Neuronal stem cell (in vitro differentiated cells): ENCODE measurements at regions not wholly inside any gene's neighbourhood (a gene's known extent, or its start where the extent isn't known, plus 50 kb on each side); places are given as distances from the start of the nearest gene placed in this dataset.
"Not testable (repeated sequence)": the region's sequence is repeated elsewhere in the genome, so short reads cannot be mapped to it uniquely, and the experiment has no call there.

Source experiments
- DNase-seq: peaks from one replicate; pipeline ENCODE4 v3.0.0-alpha.2; 2013; ENCODE audit warnings: low spot score
- H2AFZ ChIP-seq: one replicate; pipeline ENCODE4 v1.6.1; 2013; ENCODE audit warnings: mild to moderate bottlenecking, low read length, inconsistent platforms
- H2AK5ac ChIP-seq: 2 replicates; pipeline ENCODE4 v1.6.1; 2013; ENCODE audit warnings: low read depth, mild to moderate bottlenecking, inconsistent platforms, low read length, moderate library complexity, mixed read lengths
- H2BK120ac ChIP-seq: 2 replicates; pipeline ENCODE4 v1.6.1; 2013; ENCODE audit warnings: low read depth, mild to moderate bottlenecking, inconsistent platforms, low read length, moderate library complexity, mixed read lengths
- H2BK12ac ChIP-seq: one replicate; pipeline ENCODE4 v1.6.1; 2013; ENCODE audit warnings: low read length, inconsistent platforms
- H2BK15ac ChIP-seq: 2 replicates; pipeline ENCODE4 v1.6.1; 2013; ENCODE audit warnings: mild to moderate bottlenecking, low read length, inconsistent platforms, mixed read lengths
- H2BK5ac ChIP-seq: one replicate; pipeline ENCODE4 v1.6.1; 2013; ENCODE audit warnings: inconsistent platforms, mild to moderate bottlenecking, low read length, moderate library complexity
- H3K14ac ChIP-seq: one replicate; pipeline ENCODE4 v1.6.1; 2013; ENCODE audit warnings: low read length, inconsistent platforms
- H3K18ac ChIP-seq: 2 replicates; pipeline ENCODE4 v1.6.1; 2013; ENCODE audit warnings: low read length, inconsistent platforms
- H3K23ac ChIP-seq: 2 replicates; pipeline ENCODE4 v1.6.1; 2013; ENCODE audit warnings: low read depth, mild to moderate bottlenecking, mixed read lengths, low read length, inconsistent platforms; ENCODE audit not compliant: poor library complexity
- H3K27ac ChIP-seq: replicated peaks from 3 replicates; pipeline ENCODE4 v1.5.1; 2013; ENCODE audit warnings: low read length, inconsistent platforms
- H3K27me3 ChIP-seq, 3 experiments: 2 replicates each; pipeline ENCODE4 v1.6.1; 2013; ENCODE audit warnings: low read length in 3 of 3, mild to moderate bottlenecking in 2 of 3, inconsistent platforms in 1 of 3, low read depth in 1 of 3, mixed read lengths in 1 of 3, moderate library complexity in 1 of 3; ENCODE audit not compliant: control insufficient read depth in 3 of 3, insufficient read depth in 3 of 3
- H3K36me3 ChIP-seq, 2 donors: replicated peaks in 1 of 2; 2 replicates each; pipeline ENCODE4 v1.6.1; 2013; ENCODE audit warnings: low read length in 2 of 2; ENCODE audit not compliant: control insufficient read depth in 2 of 2, insufficient read depth in 2 of 2
- H3K4ac ChIP-seq: 2 replicates; pipeline ENCODE4 v1.6.1; 2013; ENCODE audit warnings: inconsistent platforms, mild to moderate bottlenecking, low read length, moderate library complexity
- H3K4me1 ChIP-seq, 2 donors: 1 replicate in 1 of 2; 2 replicates in 1 of 2; pipeline ENCODE4 v1.6.1; 2013; ENCODE audit warnings: low read length in 2 of 2, low read depth in 1 of 2; ENCODE audit not compliant: control insufficient read depth in 2 of 2, insufficient read depth in 1 of 2
- H3K4me2 ChIP-seq: one replicate; pipeline ENCODE4 v1.6.1; 2013; ENCODE audit warnings: mild to moderate bottlenecking, low read length, inconsistent platforms; ENCODE audit not compliant: insufficient read depth, poor library complexity, severe bottlenecking
- H3K4me3 ChIP-seq, 2 donors: 2 replicates each; pipeline ENCODE4 v1.5.1; 2013; ENCODE audit warnings: low read length in 2 of 2, mild to moderate bottlenecking in 2 of 2, inconsistent platforms in 1 of 2, moderate library complexity in 1 of 2
- H3K79me1 ChIP-seq: one replicate; pipeline ENCODE4 v1.6.1; 2013; ENCODE audit warnings: low read depth, mild to moderate bottlenecking, inconsistent platforms, low read length, moderate library complexity
- H3K9ac ChIP-seq: one replicate; pipeline ENCODE4 v1.6.1; 2013; ENCODE audit warnings: mild to moderate bottlenecking, low read depth, low read length, inconsistent platforms; ENCODE audit not compliant: poor library complexity
- H3K9me3 ChIP-seq, 2 donors: replicated peaks in 1 of 2; 2 replicates each; pipeline versions ENCODE3 to v1.6.1; 2013; ENCODE audit warnings: low read length in 2 of 2, mild to moderate bottlenecking in 2 of 2, inconsistent platforms in 1 of 2, low read depth in 1 of 2, mixed read lengths in 1 of 2, moderate library complexity in 1 of 2; ENCODE audit not compliant: control insufficient read depth in 2 of 2, insufficient read depth in 1 of 2
- H4K8ac ChIP-seq: one replicate; pipeline ENCODE4 v1.6.1; 2013; ENCODE audit warnings: low read depth, mild to moderate bottlenecking, inconsistent platforms, low read length, moderate library complexity
- H4K91ac ChIP-seq: one replicate; pipeline ENCODE4 v1.6.1; 2013; ENCODE audit warnings: low read length, low read depth, mild to moderate bottlenecking, inconsistent platforms; ENCODE audit not compliant: poor library complexity
- WGBS, 2 donors: extraction: QIAGEN DNeasy Blood & Tissue Kit; methylation state at CpG; one replicate each; pipeline ENCODE4 v1.1.7; 2013; ENCODE audit warnings: missing lambda C conversion rate in 2 of 2, mixed read lengths in 1 of 2; ENCODE audit not compliant: insufficient read length in 2 of 2, insufficient replicate concordance in 1 of 2; ENCODE audit errors: extremely low coverage in 2 of 2; 5-methylcytosine and 5-hydroxymethylcytosine counted together

DNA sequence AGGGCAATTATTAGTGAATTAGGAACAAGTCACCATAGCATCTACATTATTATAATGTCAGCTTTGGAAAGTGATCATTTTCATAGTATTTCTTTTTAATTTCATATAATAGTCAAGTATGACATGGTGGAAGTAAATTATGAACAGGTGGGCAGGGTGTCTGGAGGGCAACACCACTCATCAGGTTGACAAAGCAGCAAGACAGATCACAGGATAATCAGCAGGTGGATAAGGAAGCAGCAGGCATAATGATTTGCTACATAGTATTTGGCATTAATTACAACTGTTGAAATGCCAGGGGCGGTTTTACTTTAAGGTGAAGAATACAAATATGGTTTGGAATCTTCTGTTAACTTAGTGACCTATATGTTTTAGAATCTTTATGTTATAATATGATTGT lies 1342.2 kb downstream of the PLA2G4A start:
- WGBS, 2 donors = no CpG with 5 or more reads among the region's 1 CpG
- Histone ChIP-seq H2BK120ac (no peak overlapping the region), H3K79me1 (no peaks in the 10 kb centered on the region), H3K27me3 (no peaks in the 10 kb centered on the region), H2AFZ (no peak overlapping the region), H3K9ac (no peak overlapping the region), H2BK15ac (no peak overlapping the region), H3K14ac (no peak overlapping the region), H3K4ac (no peak overlapping the region), H2BK12ac (no peak overlapping the region), H2BK5ac (no peak overlapping the region), H3K9me3 (no peaks in the 10 kb centered on the region), H3K18ac (no peak overlapping the region), H3K4me2 (no peak overlapping the region), H3K4me3 (no peak overlapping the region), H3K23ac (no peak overlapping the region), H3K4me1 (no peaks in the 10 kb centered on the region), H3K36me3 (no peaks in the 10 kb centered on the region), H4K91ac (no peak overlapping the region), H2AK5ac (no peak overlapping the region), H4K8ac (no peak overlapping the region), H3K27ac (no peak overlapping the region)
- no peak for DNase-seq

DNA sequence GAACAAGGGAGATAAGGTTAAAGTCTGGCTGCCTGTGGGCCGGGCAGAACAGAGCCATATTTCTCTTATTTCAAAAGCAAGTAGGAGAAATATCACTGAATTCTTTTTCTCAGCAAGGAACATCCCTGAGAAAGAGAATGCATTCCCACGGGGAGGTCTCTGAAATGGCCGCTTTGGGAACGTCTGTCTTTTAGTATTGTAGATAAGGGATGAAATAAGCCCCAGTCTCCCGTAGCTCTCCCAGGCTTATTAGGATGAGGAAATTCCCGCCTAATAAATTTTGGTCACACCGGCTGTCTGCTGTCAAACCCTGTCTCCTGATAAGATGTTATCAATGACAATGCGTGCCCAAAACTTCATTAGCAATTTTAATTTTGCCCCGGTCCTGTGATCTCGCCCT lies 1353.3 kb downstream of the PLA2G4A start:
- H2BK5ac ChIP-seq, H3K27me3 ChIP-seq, H2BK120ac ChIP-seq, H3K14ac ChIP-seq, DNase-seq, H3K4me2 ChIP-seq, H3K9me3 ChIP-seq, H4K91ac ChIP-seq, H2AFZ ChIP-seq, H3K4me3 ChIP-seq, H2BK15ac ChIP-seq, H4K8ac ChIP-seq, H3K36me3 ChIP-seq, H3K4ac ChIP-seq, H3K18ac ChIP-seq, H3K9ac ChIP-seq, H3K79me1 ChIP-seq, H3K23ac ChIP-seq, H3K27ac ChIP-seq, H3K4me1 ChIP-seq, H2AK5ac ChIP-seq, H2BK12ac ChIP-seq: not testable (repeated sequence)
- WGBS, 2 donors = no CpG with 5 or more reads among the region's 10 CpGs

DNA sequence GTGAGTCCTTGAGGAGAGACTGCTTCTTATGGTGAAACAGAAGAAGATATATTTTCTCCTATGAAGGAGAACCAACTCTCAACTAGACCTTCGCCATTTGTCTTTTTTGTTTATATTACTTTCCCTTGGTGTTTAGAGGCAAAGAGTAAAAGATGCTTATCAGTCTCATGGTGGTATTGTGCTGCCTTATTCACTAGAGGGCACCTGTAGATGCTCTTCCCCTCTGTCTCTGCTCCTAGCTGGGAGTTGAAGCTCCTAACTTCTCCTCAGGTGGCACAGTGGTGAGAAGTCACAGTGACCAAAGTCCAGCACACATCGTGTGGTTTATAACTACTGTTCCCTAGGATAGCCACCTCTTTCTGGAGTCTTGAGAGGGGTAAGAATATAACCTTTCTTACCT lies 1359.6 kb downstream of the PLA2G4A start:
- Histone ChIP-seq H3K27ac (no peak overlapping the region), H3K4ac (no peak overlapping the region)
- WGBS, 2 donors = no CpG with 5 or more reads among the region's 2 CpGs

DNA sequence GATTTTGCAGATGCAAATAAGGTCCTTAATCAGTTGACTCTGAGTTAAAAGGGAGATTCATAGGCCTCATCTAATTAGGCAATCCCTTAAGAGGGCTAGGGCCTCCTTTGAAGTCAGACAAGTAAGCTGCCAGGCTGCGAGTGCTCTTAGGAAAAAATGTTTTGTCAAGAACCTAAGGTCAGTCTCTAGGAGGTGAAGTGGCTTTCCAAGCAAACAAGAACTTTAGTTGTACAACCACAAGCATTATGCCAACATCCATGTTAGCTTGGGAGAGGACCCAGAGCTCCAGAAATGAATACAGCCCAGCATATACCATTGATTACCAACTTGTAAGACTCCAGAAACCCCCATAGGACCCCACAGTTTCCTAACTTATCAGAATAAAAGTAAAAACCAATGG lies 1366.2 kb downstream of the PLA2G4A start:
- Histone ChIP-seq H3K79me1 (no peaks in the 10 kb centered on the region), H3K23ac (no peak overlapping the region), H3K9ac (no peak overlapping the region), H3K27ac (no peak overlapping the region), H3K4me2 (no peak overlapping the region), H3K18ac (no peak overlapping the region), H3K9me3 (no peaks in the 10 kb centered on the region), H2BK15ac (no peak overlapping the region), H3K36me3 (no peaks in the 10 kb centered on the region), H3K14ac (no peak overlapping the region), H3K27me3 (no peaks in the 10 kb centered on the region), H2AFZ (no peak overlapping the region), H2AK5ac (no peak overlapping the region), H2BK5ac (no peak overlapping the region), H3K4ac (no peak overlapping the region), H3K4me1 (no peaks in the 10 kb centered on the region), H4K8ac (no peak overlapping the region), H3K4me3 (no peak overlapping the region), H2BK12ac (no peak overlapping the region), H4K91ac (no peak overlapping the region), H2BK120ac (no peak overlapping the region)
- no peak for DNase-seq
- no CpG with 5 or more reads among the region's 1 CpG for WGBS, 2 donors

More for the DNA sequence above, 1359.6 kb downstream of the PLA2G4A start:
- H3K18ac ChIP-seq = no peak overlapping the region
- no peak overlapping the region for H2BK15ac ChIP-seq
- no peak overlapping the region for H3K9ac ChIP-seq
- H3K79me1 ChIP-seq = no peaks in the 10 kb centered on the region
- no peak overlapping the region for H3K4me3 ChIP-seq
- H3K27me3 ChIP-seq = no peaks in the 10 kb centered on the region
- H3K14ac ChIP-seq = no peak overlapping the region
- H4K8ac ChIP-seq = no peak overlapping the region
- H3K23ac ChIP-seq = no peak overlapping the region
- no peak overlapping the region for H3K4me2 ChIP-seq
- H3K9me3 ChIP-seq = no peaks in the 10 kb centered on the region
- no peak overlapping the region for H2AK5ac ChIP-seq
- no peak overlapping the region for H2BK120ac ChIP-seq
- no peaks in the 10 kb centered on the region for H3K36me3 ChIP-seq
- no peak overlapping the region for H2BK5ac ChIP-seq
- no peaks in the 10 kb centered on the region for H3K4me1 ChIP-seq
- no peak for DNase-seq
- no peak overlapping the region for H2BK12ac ChIP-seq
- no peak overlapping the region for H4K91ac ChIP-seq
- no peak overlapping the region for H2AFZ ChIP-seq
